Inflammatory macrophage (primary cell): ENCODE measurements at regions not wholly inside any gene's neighbourhood (a gene's known extent, or its start where the extent isn't known, plus 50 kb on each side); places are given as distances from the start of the nearest gene placed in this dataset.
"Not testable (repeated sequence)": the region's sequence is repeated elsewhere in the genome, so short reads cannot be mapped to it uniquely, and the experiment has no call there.

ENCODE experiments used
- DNase-seq, 2 donors: peaks; one replicate each; pipeline ENCODE4 v3.0.0-alpha.2; 2020 to 2022

GRCh38 chr4:64001229-64001898 lies 407.9 kb downstream of the TECRL start:
- no peak for DNase-seq

- DNase-seq, result no peak
These were observed 409.0 kb downstream of the TECRL start for GRCh38 chr4:64000241-64000640.

GRCh38 chr4:63986253-63986652 lies 423.0 kb downstream of the TECRL start:
- no peak for DNase-seq

- DNase-seq, result no peak
These were observed 426.0 kb downstream of the TECRL start for GRCh38 chr4:63983224-63983623.

- no peak for DNase-seq
These were observed 443.4 kb downstream of the TECRL start for GRCh38 chr4:63965875-63966274.

GRCh38 chr4:63942706-63943286 lies 466.5 kb downstream of the TECRL start:
- not testable (repeated sequence) for DNase-seq

GRCh38 chr4:63937961-63938360 lies 471.3 kb downstream of the TECRL start:
- no peak for DNase-seq

GRCh38 chr4:63922146-63922545 lies 487.1 kb downstream of the TECRL start:
- no peak for DNase-seq

- no peak for DNase-seq
These were observed 487.7 kb downstream of the TECRL start for GRCh38 chr4:63921561-63921960.

- no peak for DNase-seq
These were observed 489.4 kb downstream of the TECRL start for GRCh38 chr4:63919636-63920365.

GRCh38 chr4:63906660-63907183 lies 502.5 kb downstream of the TECRL start:
- no peak for DNase-seq

GRCh38 chr4:63904201-63904600 lies 505.0 kb downstream of the TECRL start:
- DNase-seq, result no peak

- DNase-seq, result no peak
These were observed 507.9 kb downstream of the TECRL start for GRCh38 chr4:63901304-63901703.

- DNase-seq, result no peak
These were observed 510.3 kb downstream of the TECRL start for GRCh38 chr4:63898961-63899360.

- DNase-seq, result no peak
These were observed 515.1 kb downstream of the TECRL start for GRCh38 chr4:63894161-63894560.

- DNase-seq, result no peak
These were observed 539.9 kb downstream of the TECRL start for GRCh38 chr4:63869370-63869769.

GRCh38 chr4:63851496-63851895 lies 557.8 kb downstream of the TECRL start:
- DNase-seq, result no peak

- DNase-seq, result no peak
These were observed 568.0 kb downstream of the TECRL start for GRCh38 chr4:63841266-63841665.

GRCh38 chr4:63831590-63832155 lies 577.6 kb downstream of the TECRL start:
- DNase-seq, result no peak

GRCh38 chr4:63817196-63817865 lies 591.9 kb downstream of the TECRL start:
- DNase-seq, result no peak

GRCh38 chr4:63814171-63814964 lies 594.9 kb downstream of the TECRL start:
- no peak for DNase-seq

- no peak for DNase-seq
These were observed 610.1 kb downstream of the TECRL start for GRCh38 chr4:63799166-63799565.
